CD4-positive, alpha-beta memory T cell (primary cell): ENCODE measurements at regions not wholly inside any gene's neighbourhood (a gene's known extent, or its start where the extent isn't known, plus 50 kb on each side); places are given as distances from the start of the nearest gene placed in this dataset.

ENCODE experiments used
- CTCF ChIA-PET: fragments of 350-600 bp; sonication (Branson Sonifier 250); formaldehyde crosslinking; loops from one replicate; lab custom pipeline; 2021; ENCODE audit warnings: inconsistent platforms; ENCODE audit not compliant: partially characterized antibody; lab: Charles Lee
- POLR2A ChIA-PET: fragments of 350-600 bp; sonication (Branson Sonifier 250); formaldehyde crosslinking; loops from one replicate; lab custom pipeline; 2021; ENCODE audit not compliant: partially characterized antibody; lab: Charles Lee
- DNase-seq, 5 donors: peaks; one replicate each; pipeline versions ENCODE4 v3.0.0 to v3.0.0-alpha.2; 2020 to 2022; ENCODE audit warnings: mixed read lengths in 1 of 5
- H3K27ac ChIP-seq: one replicate; pipeline ENCODE4 v1.7.0; 2013; ENCODE audit warnings: low read depth, low read length
- H3K27me3 ChIP-seq: 2 replicates; pipeline ENCODE4 v1.7.0; 2013; ENCODE audit warnings: mild to moderate bottlenecking, low read length, moderate library complexity; ENCODE audit not compliant: insufficient read depth
- H3K36me3 ChIP-seq: 2 replicates; pipeline ENCODE4 v1.7.0; 2013; ENCODE audit warnings: mild to moderate bottlenecking, low read length, moderate library complexity; ENCODE audit not compliant: insufficient read depth
- H3K4me1 ChIP-seq: 2 replicates; pipeline ENCODE4 v1.7.0; 2013; ENCODE audit warnings: mild to moderate bottlenecking, low read length, moderate library complexity; ENCODE audit not compliant: insufficient read depth
- H3K4me3 ChIP-seq, 2 donors: one replicate each; pipeline ENCODE4 v1.7.0; 2013; ENCODE audit warnings: low read length in 2 of 2, mild to moderate bottlenecking in 1 of 2
- H3K9me3 ChIP-seq, 2 donors: one replicate each; pipeline ENCODE4 v1.7.0; 2013; ENCODE audit warnings: low read length in 2 of 2, control low read depth in 1 of 2; ENCODE audit not compliant: control insufficient read depth in 1 of 2
- H3K27ac Mint-ChIP-seq, 7 donors: one replicate each; pipeline ENCODE4 v1.8.0; 2020 to 2021; ENCODE audit warnings: mixed read lengths in 7 of 7, mild to moderate bottlenecking in 6 of 7, inconsistent platforms in 3 of 7, moderate library complexity in 3 of 7
- H3K27me3 Mint-ChIP-seq, 2 donors: one replicate each; pipeline ENCODE4 v1.8.0; 2020 to 2021; ENCODE audit warnings: mixed read lengths in 2 of 2
- H3K36me3 Mint-ChIP-seq, 2 donors: one replicate each; pipeline ENCODE4 v1.8.0; 2020 to 2021; ENCODE audit warnings: mixed read lengths in 2 of 2, inconsistent platforms in 1 of 2, mild to moderate bottlenecking in 1 of 2
- H3K4me1 Mint-ChIP-seq, 4 donors: one replicate each; pipeline ENCODE4 v1.8.0; 2020 to 2021; ENCODE audit warnings: mixed read lengths in 4 of 4, mild to moderate bottlenecking in 1 of 4
- H3K4me3 Mint-ChIP-seq, 8 donors: one replicate each; pipeline ENCODE4 v1.8.0; 2020 to 2021; ENCODE audit warnings: mixed read lengths in 8 of 8, mild to moderate bottlenecking in 7 of 8, moderate library complexity in 6 of 8, inconsistent platforms in 3 of 8
- H3K9me3 Mint-ChIP-seq, 8 donors: one replicate each; pipeline ENCODE4 v1.8.0; 2020 to 2021; ENCODE audit warnings: mixed read lengths in 8 of 8, mild to moderate bottlenecking in 5 of 8, inconsistent platforms in 3 of 8, moderate library complexity in 1 of 8
- intact Hi-C: fragments of 100-400 bp; cut with micrococcal nuclease; formaldehyde crosslinking; loops from one replicate; pipeline ENCODE4 v1.15.1; 2023

DNA sequence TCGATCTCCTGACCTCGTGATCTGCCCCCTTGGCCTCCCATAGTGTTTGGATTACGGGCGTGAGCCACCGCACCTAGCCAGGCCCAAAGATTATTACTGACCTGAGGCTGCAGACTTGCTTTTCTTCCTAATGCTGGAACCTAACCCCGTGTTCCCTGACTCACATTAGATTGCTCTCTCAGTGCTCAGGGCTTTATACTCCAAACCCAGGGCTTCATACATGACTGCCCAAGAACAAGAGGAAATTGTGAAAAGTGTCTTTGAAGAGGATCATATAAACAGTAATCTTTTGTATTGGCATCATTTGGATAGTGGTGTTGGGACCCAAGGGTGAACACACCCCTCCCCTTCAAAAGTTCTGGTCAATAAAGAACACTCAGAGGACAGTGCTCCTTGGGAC, 233.3 kb upstream of the TAS2R1 start:
- Mint-ChIP-seq H3K4me1 (no peaks in the 10 kb centered on the region), H3K27me3 (no peaks in the 10 kb centered on the region), H3K9me3 (peaks cover 5 to 40% (median 27%) of the 10 kb centered on the region in 8 donors), H3K27ac (no peak overlapping the region), H3K4me3 (no peak overlapping the region), H3K36me3 (peaks cover 0 to 3% of the 10 kb centered on the region in 2 donors)
- no peak for DNase-seq
- POLR2A ChIA-PET: no interaction called here
- Histone ChIP-seq H3K9me3 (no peaks in the 10 kb centered on the region), H3K27me3 (no peaks in the 10 kb centered on the region), H3K4me1 (no peaks in the 10 kb centered on the region), H3K27ac (no peak overlapping the region), H3K36me3 (no peaks in the 10 kb centered on the region), H3K4me3 (no peak overlapping the region)
- intact Hi-C loops: no loop called here
- CTCF ChIA-PET: no interaction called here

DNA sequence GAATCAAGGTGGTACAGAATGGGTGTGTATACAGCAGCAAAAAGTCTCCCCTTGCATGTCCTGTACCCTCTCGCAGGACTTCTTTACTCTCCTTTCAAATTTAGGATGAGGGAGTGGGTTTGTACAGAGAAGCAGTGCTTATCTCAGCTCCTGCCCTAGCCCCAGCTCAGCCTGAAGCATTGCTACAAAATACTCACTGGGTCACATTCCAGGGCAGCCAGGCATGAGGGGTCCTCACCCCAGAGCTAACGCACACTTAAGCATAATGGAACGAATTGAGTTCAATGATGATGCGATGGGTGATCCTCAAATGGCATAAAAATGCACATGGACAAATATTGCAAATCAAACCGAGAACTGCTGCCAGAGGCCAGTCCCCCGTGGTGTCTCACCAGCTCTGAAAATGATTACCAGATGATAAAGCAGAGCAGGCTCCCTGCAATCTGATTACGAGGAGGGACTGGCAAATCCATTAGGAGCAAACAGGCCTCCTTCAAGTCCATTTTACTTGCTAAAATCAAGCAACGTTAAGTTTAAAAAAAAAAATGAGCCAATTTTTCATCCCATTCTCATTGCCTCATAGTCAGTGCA, 231.6 kb upstream of the TAS2R1 start:
- Mint-ChIP-seq H3K4me1 (no peaks in the 10 kb centered on the region), H3K27ac (no peak overlapping the region), H3K9me3 (peaks cover 4 to 30% (median 19%) of the 10 kb centered on the region in 8 donors), H3K4me3 (no peak overlapping the region), H3K27me3 (no peaks in the 10 kb centered on the region), H3K36me3 (peaks cover 0 to 3% of the 10 kb centered on the region in 2 donors)
- DNase-seq: no peak
- POLR2A ChIA-PET: no interaction called here
- no peak overlapping the region for H3K4me3 ChIP-seq
- no peaks in the 10 kb centered on the region for H3K27me3 ChIP-seq
- H3K36me3 ChIP-seq: no peaks in the 10 kb centered on the region
- H3K4me1 ChIP-seq: no peaks in the 10 kb centered on the region
- no peak overlapping the region for H3K27ac ChIP-seq
- CTCF ChIA-PET: no interaction called here
- intact Hi-C loops: no loop called here
- no peaks in the 10 kb centered on the region for H3K9me3 ChIP-seq

DNA sequence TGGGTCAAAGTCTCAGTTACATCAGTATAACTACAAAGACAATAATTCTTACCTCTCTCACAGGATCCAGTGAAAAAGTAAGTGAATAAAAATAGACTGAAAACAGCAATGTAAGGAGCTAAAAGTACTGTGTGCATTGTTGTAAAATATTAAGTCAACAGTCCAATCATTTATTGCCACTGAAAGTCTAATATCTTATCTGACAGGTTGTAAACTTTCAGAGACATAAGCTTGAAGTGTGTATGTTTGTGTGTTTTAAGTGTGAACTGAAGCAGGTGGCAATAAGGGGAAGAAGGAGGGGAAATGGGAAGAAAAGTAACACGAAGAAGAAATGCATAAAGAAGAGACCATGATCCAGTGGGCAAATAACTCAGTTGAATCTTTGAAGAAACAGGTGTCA, 229.7 kb upstream of the TAS2R1 start:
- Mint-ChIP-seq H3K27me3 (no peaks in the 10 kb centered on the region), H3K36me3 (peaks cover 0 to under 1% of the 10 kb centered on the region in 2 donors), H3K4me1 (no peaks in the 10 kb centered on the region), H3K4me3 (no peak overlapping the region), H3K9me3 (peaks cover 0 to 17% (median 6%) of the 10 kb centered on the region in 8 donors), H3K27ac (no peak overlapping the region)
- no peak for DNase-seq
- H3K9me3 ChIP-seq: no peaks in the 10 kb centered on the region
- no peak overlapping the region for H3K4me3 ChIP-seq
- CTCF ChIA-PET: no interaction called here
- H3K36me3 ChIP-seq: no peaks in the 10 kb centered on the region
- no peaks in the 10 kb centered on the region for H3K27me3 ChIP-seq
- no peaks in the 10 kb centered on the region for H3K4me1 ChIP-seq
- intact Hi-C loops: no loop called here
- POLR2A ChIA-PET: no interaction called here
- H3K27ac ChIP-seq: no peak overlapping the region

DNA sequence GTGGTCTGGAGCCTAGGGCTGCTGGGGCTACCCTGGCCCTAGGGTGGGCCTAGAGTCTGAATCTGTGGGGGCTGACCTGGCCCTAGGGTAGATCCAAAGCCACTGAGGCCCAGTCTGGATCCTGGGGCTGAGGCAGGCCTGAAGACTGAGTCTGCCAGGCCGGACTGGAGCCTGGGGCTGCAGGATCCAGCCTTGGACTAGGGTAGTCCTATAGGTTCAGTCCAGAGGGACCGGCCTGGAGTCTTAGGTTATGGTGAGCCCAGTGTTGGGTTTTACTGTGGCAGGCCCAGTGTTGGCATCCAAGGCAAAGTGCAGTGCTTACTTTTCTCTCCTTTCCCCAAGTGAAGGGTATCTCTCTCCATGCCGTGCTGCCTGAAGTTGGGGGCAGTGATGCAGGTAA, 227.9 kb upstream of the TAS2R1 start:
- Mint-ChIP-seq H3K4me1 (no peaks in the 10 kb centered on the region), H3K4me3 (no peak overlapping the region), H3K36me3 (no peaks in the 10 kb centered on the region), H3K27ac (no peak overlapping the region), H3K9me3 (peaks cover 0 to 15% (median 5%) of the 10 kb centered on the region in 8 donors), H3K27me3 (no peaks in the 10 kb centered on the region)
- no peaks in the 10 kb centered on the region for H3K27me3 ChIP-seq
- H3K27ac ChIP-seq: no peak overlapping the region
- no peaks in the 10 kb centered on the region for H3K4me1 ChIP-seq
- POLR2A ChIA-PET: no interaction called here
- no peaks in the 10 kb centered on the region for H3K36me3 ChIP-seq
- H3K9me3 ChIP-seq: no peaks in the 10 kb centered on the region
- intact Hi-C loops: no loop called here
- DNase-seq: no peak
- H3K4me3 ChIP-seq: no peak overlapping the region
- CTCF ChIA-PET: no interaction called here

DNA sequence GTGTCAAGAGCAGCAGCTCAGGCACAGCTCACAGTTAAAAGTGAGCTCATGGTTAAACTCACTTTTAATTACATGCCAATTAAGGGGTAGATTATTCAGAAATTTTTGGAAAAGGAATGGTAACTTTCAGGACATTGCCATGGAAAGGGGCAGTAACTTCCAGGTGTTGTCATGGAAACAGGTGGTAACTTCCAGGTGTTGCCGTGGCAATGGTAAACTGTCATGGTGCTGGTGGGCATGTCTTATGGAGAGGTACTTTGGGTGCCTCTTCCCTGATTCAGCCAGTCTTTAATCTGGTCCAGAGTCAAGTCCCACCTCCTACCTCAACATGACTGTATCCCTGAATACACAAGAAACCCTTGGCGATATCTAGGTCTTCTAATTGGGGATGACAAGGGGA, 223.2 kb upstream of the TAS2R1 start:
- intact Hi-C loops: no loop called here
- no peak overlapping the region for H3K4me3 Mint-ChIP-seq
- H3K36me3 Mint-ChIP-seq: no peaks in the 10 kb centered on the region
- no peaks in the 10 kb centered on the region for H3K9me3 ChIP-seq
- H3K27ac ChIP-seq: no peak overlapping the region
- no peaks in the 10 kb centered on the region for H3K27me3 ChIP-seq
- no peak overlapping the region for H3K4me3 ChIP-seq
- H3K4me1 Mint-ChIP-seq: no peaks in the 10 kb centered on the region
- no peaks in the 10 kb centered on the region for H3K4me1 ChIP-seq
- CTCF ChIA-PET: no interaction called here
- no peak for DNase-seq
- no peak overlapping the region for H3K27ac Mint-ChIP-seq
- POLR2A ChIA-PET: no interaction called here
- H3K27me3 Mint-ChIP-seq: peaks cover 0 to 1% of the 10 kb centered on the region in 2 donors
- no peaks in the 10 kb centered on the region for H3K36me3 ChIP-seq
- peaks cover 0 to 11% (median 5%) of the 10 kb centered on the region in 8 donors for H3K9me3 Mint-ChIP-seq

DNA sequence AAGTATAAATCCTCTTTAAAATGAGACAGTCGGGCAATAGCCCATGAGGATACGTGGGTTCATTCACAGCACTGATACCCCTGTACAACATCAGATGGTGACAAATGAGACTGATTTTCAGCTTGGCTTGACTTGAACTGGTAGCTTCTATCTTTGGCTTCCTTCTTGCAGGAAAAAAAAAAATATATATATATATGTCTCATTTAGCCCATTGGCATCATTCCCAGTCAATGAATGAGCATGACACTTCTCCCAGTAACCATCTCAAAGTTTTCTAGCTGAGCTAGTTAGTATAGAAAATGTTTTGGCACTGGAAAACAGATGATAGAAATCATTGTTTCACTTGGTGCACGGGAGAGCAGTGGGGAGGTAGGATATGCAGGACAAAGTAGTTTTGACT, 222.5 kb upstream of the TAS2R1 start:
- Histone ChIP-seq H3K27me3 (no peaks in the 10 kb centered on the region), H3K4me3 (no peak overlapping the region), H3K36me3 (no peaks in the 10 kb centered on the region), H3K9me3 (no peaks in the 10 kb centered on the region), H3K27ac (no peak overlapping the region), H3K4me1 (no peaks in the 10 kb centered on the region)
- Mint-ChIP-seq H3K4me1 (no peaks in the 10 kb centered on the region), H3K27ac (no peak overlapping the region), H3K9me3 (peaks cover 0 to 11% (median 5%) of the 10 kb centered on the region in 8 donors), H3K27me3 (peaks cover 0 to 1% of the 10 kb centered on the region in 2 donors), H3K4me3 (no peak overlapping the region), H3K36me3 (no peaks in the 10 kb centered on the region)
- intact Hi-C loops: no loop called here
- DNase-seq: no peak
- CTCF ChIA-PET: no interaction called here
- POLR2A ChIA-PET: no interaction called here

DNA sequence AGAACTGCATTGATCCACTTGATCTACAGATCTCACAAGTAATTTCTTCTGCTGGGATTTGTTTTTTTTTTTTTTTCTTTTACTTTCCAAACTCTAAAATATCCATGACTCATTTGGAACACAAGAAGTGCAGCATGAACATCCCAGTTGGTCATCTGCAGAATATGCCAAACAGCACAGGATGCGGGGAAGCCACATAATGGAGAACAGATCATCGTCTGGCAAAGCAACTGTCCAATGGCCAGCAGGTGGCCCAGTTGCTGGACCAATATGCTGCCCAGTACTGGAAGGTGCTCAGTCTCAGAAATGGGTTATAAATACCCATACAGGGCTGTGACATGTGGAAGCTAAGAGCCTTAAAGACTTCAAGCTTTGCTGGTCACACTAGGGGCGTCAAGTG, 221.3 kb upstream of the TAS2R1 start:
- POLR2A ChIA-PET: no interaction called here
- H3K4me3 ChIP-seq: no peak overlapping the region

DNA sequence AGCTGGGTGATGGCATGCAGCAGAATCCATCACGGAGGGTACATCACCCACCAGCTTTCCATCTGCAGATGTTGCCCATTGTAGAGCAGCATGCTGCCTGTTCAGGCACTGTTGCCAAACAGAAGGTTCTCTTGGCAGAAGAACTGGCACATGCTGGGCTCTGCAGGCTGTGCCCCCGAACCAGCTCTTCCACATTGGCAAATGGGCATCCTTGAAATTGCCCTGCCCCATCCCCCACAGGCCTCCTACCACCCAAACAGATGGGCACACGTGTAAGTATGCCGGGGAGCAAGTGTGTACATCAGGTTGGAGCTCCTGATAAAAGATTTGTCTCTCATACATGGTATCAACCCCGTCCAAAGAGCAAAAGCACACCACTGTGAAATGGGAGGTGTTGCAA, 220.3 kb upstream of the TAS2R1 start:
- ChIA-PET POLR2A (no interaction called here), CTCF (no interaction called here)
- Histone ChIP-seq H3K9me3 (no peaks in the 10 kb centered on the region), H3K4me3 (no peak overlapping the region), H3K4me1 (no peaks in the 10 kb centered on the region), H3K27me3 (no peaks in the 10 kb centered on the region), H3K27ac (no peak overlapping the region), H3K36me3 (no peaks in the 10 kb centered on the region)
- no peaks in the 10 kb centered on the region for H3K36me3 Mint-ChIP-seq
- no peaks in the 10 kb centered on the region for H3K4me1 Mint-ChIP-seq
- no peak for DNase-seq
- H3K27me3 Mint-ChIP-seq: peaks cover 0 to 1% of the 10 kb centered on the region in 2 donors
- H3K9me3 Mint-ChIP-seq: peaks cover 0 to 8% (median 3%) of the 10 kb centered on the region in 8 donors
- no peak overlapping the region for H3K27ac Mint-ChIP-seq
- H3K4me3 Mint-ChIP-seq: no peak overlapping the region
- intact Hi-C loops: no loop called here

More for the DNA sequence above, 221.3 kb upstream of the TAS2R1 start:
- Histone ChIP-seq H3K9me3 (no peaks in the 10 kb centered on the region), H3K27ac (no peak overlapping the region), H3K36me3 (no peaks in the 10 kb centered on the region), H3K27me3 (no peaks in the 10 kb centered on the region), H3K4me1 (no peaks in the 10 kb centered on the region)
- intact Hi-C loops: no loop called here
- Mint-ChIP-seq H3K4me3 (no peak overlapping the region), H3K36me3 (no peaks in the 10 kb centered on the region), H3K27me3 (peaks cover 0 to 1% of the 10 kb centered on the region in 2 donors), H3K4me1 (no peaks in the 10 kb centered on the region), H3K27ac (no peak overlapping the region), H3K9me3 (peaks cover 0 to 8% (median 4%) of the 10 kb centered on the region in 8 donors)
- no peak for DNase-seq
- CTCF ChIA-PET: no interaction called here
